ENCODE measurements at regions not wholly inside any gene's neighbourhood (a gene's known extent, or its start where the extent isn't known, plus 50 kb on each side); places are given as distances from the start of the nearest gene placed in this dataset.

DNA sequence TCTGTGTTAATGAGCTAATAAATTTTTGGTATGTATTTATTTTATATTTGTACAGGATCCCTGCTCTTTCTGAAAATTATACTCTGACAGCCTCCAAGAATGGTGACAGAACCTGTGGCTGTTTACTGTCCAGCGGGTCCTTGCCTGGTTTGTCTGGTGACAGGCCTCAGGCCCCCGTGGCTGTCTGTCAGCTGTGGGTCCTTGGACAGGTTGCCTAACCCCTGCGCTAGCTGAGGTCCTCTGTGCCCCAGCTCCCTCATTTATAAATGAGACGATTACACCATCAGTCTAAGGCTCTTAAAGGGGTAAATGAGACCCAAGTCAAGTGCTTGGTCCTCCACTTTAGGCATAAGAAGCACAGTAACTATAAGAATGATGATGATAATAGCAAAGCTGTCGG is 125.1 kb upstream of the COL5A1 start:
- DNase-seq (no peak), ATAC-seq (no peak)
- H3K9me3 ChIP-seq, result no peaks in the 10 kb centered on the region
- no peak overlapping the region for H3K4me3 ChIP-seq
- H3K27ac ChIP-seq, result no peak overlapping the region
- H3K36me3 ChIP-seq (replicated peaks in 1 of 2; ENCODE audit: insufficient read depth in 1 of 2, low read depth in 2 of 2), result no peaks in the 10 kb centered on the region
- intact Hi-C loops (cut with DNase I), result no loop called here
- TF ChIP-seq POLR2A (IDR thresholded peaks at IDR 0.05), result no peak
- TF ChIP-seq, protein P1, sequence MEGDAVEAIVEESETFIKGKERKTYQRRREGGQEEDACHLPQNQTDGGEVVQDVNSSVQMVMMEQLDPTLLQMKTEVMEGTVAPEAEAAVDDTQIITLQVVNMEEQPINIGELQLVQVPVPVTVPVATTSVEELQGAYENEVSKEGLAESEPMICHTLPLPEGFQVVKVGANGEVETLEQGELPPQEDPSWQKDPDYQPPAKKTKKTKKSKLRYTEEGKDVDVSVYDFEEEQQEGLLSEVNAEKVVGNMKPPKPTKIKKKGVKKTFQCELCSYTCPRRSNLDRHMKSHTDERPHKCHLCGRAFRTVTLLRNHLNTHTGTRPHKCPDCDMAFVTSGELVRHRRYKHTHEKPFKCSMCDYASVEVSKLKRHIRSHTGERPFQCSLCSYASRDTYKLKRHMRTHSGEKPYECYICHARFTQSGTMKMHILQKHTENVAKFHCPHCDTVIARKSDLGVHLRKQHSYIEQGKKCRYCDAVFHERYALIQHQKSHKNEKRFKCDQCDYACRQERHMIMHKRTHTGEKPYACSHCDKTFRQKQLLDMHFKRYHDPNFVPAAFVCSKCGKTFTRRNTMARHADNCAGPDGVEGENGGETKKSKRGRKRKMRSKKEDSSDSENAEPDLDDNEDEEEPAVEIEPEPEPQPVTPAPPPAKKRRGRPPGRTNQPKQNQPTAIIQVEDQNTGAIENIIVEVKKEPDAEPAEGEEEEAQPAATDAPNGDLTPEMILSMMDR (IDR thresholded peaks at IDR 0.05), result no peak
- no peaks in the 10 kb centered on the region for H3K27me3 ChIP-seq
- H3K4me1 ChIP-seq, result no peaks in the 10 kb centered on the region
- WGBS, 2 donors, result 71 to 84% methylated on average over 5 of the region's 5 CpGs

DNA sequence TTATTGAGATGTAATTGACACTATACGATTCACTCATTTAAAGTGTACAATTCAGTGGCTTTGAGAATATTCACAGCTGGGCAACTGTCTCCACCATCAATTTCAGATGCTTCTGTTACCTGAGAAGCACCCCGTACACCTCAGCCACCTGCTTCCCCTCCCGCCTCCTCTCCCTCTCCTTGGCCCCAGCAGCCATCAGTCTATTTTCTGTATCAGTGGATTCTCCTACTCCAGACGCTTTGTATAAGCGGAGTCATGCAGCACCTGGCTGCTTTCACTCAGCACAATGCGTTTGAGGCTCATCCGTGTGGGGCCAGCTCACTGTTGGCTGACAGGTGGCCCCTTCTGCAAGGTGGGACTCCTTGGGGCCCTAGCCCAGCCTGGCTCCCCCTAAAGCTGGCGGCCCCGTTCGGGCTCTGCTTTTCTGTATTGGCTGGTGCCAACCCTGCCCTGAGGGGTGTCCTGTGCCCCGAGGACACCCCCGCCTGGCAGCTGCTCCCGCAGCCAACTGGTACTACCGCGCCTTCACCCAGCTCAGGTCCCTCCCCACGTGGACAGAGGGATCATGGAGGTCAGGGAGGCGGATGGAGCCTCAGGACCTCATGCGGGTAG is 124.4 kb upstream of the COL5A1 start:
- Histone ChIP-seq H3K4me3 (no peak overlapping the region), H3K4me1 (no peaks in the 10 kb centered on the region), H3K36me3 (replicated peaks in 1 of 2; ENCODE audit: insufficient read depth in 1 of 2, low read depth in 2 of 2) (no peaks in the 10 kb centered on the region), H3K27ac (no peak overlapping the region), H3K9me3 (no peaks in the 10 kb centered on the region), H3K27me3 (no peaks in the 10 kb centered on the region)
- no peak for DNase-seq
- intact Hi-C loops (cut with DNase I), result no loop called here
- 60 to 73% methylated on average over 9 to 18 of the region's 18 CpGs for WGBS, 2 donors
- TF ChIP-seq POLR2A (IDR thresholded peaks at IDR 0.05), result no peak
- TF ChIP-seq, protein P1 (IDR thresholded peaks at IDR 0.05), result no peak
- no peak for ATAC-seq

GRCh38 chr9:134518004-134518606 is 123.5 kb upstream of the COL5A1 start:
- H3K36me3 ChIP-seq (replicated peaks in 1 of 2; ENCODE audit: insufficient read depth in 1 of 2, low read depth in 2 of 2), result no peaks in the 10 kb centered on the region
- no peaks in the 10 kb centered on the region for H3K9me3 ChIP-seq
- intact Hi-C loops (cut with DNase I), result no loop called here
- H3K27ac ChIP-seq, result no peak overlapping the region
- TF ChIP-seq, protein P1 (IDR thresholded peaks at IDR 0.05), result no peak
- TF ChIP-seq POLR2A (IDR thresholded peaks at IDR 0.05), result no peak
- H3K4me1 ChIP-seq, result no peaks in the 10 kb centered on the region
- 82 to 89% methylated on average over 6 to 20 of the region's 28 CpGs for WGBS, 2 donors
- no peaks in the 10 kb centered on the region for H3K27me3 ChIP-seq
- DNase-seq (no peak), ATAC-seq (no peak)
- H3K4me3 ChIP-seq, result no peak overlapping the region

- Histone ChIP-seq H3K9me3 (no peaks in the 10 kb centered on the region), H3K27me3 (no peaks in the 10 kb centered on the region), H3K27ac (no peak overlapping the region), H3K4me1 (no peaks in the 10 kb centered on the region), H3K4me3 (no peak overlapping the region), H3K36me3 (replicated peaks in 1 of 2; ENCODE audit: insufficient read depth in 1 of 2, low read depth in 2 of 2) (no peaks in the 10 kb centered on the region)
- intact Hi-C loops (cut with DNase I), result no loop called here
- TF ChIP-seq, protein P1 (IDR thresholded peaks at IDR 0.05), result no peak
- no peak for DNase-seq
- no peak for ATAC-seq
- 75 to 87% methylated on average over 7 to 14 of the region's 15 CpGs for WGBS, 2 donors
Measured at GRCh38 chr9:134519375-134520070, 122.1 kb upstream of the COL5A1 start.

Measured in body of pancreas (tissue), 4 donors.